Putamen (tissue), 1 donor: ENCODE measurements at regions not wholly inside any gene's neighbourhood (a gene's known extent, or its start where the extent isn't known, plus 50 kb on each side); places are given as distances from the start of the nearest gene placed in this dataset.
A peak's percentile ranks its signal among the peaks of the same experiment; 100 is the strongest.

Source experiments
- DNase-seq: peaks from one replicate; pipeline ENCODE4 v3.0.0-alpha.2; 2016; ENCODE audit warnings: low spot score

- peak; percentile 27 for DNase-seq
Observed at GRCh38 chr18:47331641-47332040, 80.2 kb upstream of the SKOR2 start.

GRCh38 chr18:47331026-47331425 lies 79.6 kb upstream of the SKOR2 start:
- no peak for DNase-seq

DNA sequence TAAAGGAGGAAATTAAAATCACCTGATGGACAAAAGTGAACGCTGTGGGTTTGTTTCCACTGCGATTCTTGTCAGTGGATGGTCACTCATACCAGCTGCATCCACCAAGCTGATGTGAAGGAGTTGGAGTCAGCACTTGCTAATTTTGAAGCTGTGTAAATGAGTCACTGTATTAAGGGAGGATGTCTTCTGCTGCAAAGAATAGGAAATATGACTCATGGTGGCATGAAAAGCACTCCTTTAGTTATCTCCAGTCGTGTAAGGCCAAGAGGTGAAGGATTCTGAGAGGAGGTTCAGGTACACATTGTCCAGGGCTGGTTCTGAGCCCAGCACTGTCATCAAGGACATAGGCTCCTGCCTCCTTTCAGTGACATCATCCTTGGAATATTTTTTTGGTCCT lies 71.7 kb upstream of the SKOR2 start:
- DNase-seq, result no peak

GRCh38 chr18:47321815-47322214 lies 70.4 kb upstream of the SKOR2 start:
- no peak for DNase-seq

DNA sequence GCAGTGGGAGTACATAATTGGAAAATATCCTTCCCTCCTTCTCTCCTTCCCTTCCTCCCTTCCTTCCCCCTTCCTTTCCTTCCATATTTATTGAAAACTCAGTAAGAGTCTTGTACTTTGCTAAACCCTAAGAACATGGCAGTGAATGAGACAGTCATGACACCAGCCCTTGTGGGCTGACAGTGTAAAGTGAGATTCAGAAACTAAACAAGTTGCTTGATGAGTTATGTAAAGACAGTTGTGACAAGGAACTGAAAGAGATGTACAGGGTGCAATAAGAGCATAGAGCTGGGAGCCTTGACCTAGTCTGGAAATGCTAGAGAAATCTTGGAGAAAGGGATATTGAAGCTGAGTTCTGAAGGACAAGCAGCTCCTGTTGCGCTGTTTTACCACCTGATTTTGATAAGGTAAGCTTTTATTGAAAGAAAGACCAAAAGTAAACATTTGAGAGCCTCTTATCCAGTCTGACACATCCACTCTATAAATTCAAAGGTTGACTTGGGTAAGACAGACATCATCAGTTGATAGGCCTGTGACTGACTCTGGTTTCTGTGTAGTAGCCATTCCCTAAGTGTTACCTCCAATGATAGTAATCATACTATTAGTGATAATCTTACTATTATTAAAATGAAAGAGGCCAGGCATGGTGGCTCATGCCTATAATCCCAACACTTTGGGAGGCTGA lies 66.5 kb upstream of the SKOR2 start:
- DNase-seq, result no peak

DNA sequence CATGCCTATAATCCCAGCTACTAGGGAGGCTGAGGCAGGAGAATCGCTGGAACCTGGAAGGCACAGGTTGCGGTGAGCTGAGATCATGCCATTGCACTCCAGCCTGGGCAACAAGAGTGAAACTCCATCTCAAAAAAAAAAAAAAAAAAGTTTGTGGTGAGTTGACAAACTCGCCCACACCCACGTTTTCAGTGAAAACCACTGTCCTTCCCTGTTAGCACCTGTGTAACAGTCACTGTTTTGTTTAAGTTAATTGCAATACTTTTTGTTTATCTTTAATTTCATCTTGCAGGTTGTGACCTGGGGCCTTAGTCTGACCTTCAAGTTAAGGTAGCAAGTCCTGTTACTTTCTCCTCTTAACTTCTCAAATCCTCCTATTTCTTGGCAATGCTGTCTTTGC lies 65.5 kb upstream of the SKOR2 start:
- no peak for DNase-seq

GRCh38 chr18:47313901-47314300 lies 62.4 kb upstream of the SKOR2 start:
- no peak for DNase-seq

DNA sequence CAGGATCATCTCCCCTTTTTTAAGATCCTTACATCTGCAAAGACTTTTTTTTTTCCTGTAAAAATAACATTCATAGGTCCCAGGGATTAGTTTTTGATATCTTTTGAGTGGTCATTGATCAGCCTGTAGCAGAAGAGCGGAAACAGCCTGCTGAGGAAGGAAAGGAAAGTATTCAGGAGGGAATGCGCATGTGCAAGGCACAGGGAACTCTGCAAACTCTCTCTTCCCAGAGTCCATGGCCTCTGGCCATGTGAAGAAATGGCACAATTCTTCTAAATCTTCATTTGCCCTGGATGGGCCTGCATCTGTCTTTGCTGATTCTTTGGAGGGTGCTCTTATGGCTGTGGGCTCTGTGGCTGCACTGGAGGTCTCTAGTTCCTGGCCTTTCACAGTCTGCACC lies 60.1 kb upstream of the SKOR2 start:
- no peak for DNase-seq
